GM18867 (cell line): ENCODE measurements at regions not wholly inside any gene's neighbourhood (a gene's known extent, or its start where the extent isn't known, plus 50 kb on each side); places are given as distances from the start of the nearest gene placed in this dataset.

Experiments
- ATAC-seq: cut with Tn5 transposase; IDR thresholded peaks from one replicate; pipeline ENCODE4 v1.9.1; 2021; ENCODE audit warnings: mild to moderate bottlenecking, moderate library complexity; ENCODE audit not compliant: unreplicated experiment

DNA sequence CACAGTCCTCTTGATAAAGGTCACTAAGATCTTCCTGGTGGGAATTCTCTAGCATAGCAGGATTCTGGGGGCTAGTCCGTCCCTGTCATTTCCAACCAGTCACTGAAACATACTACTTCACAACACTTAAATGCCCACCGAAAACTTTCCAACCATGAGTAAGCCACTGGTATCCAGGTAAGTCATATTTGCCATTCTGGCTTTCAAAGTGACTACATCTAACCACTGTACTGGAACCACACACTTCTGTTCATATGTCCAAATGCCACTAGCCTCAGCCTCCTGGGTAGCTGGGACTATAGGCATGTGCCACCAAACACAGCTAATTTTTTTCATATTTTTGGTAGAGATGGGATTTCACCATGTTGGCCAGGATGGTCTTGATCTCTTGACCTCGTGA is 64.3 kb upstream of the VANGL1 start:
- no peak for ATAC-seq

DNA sequence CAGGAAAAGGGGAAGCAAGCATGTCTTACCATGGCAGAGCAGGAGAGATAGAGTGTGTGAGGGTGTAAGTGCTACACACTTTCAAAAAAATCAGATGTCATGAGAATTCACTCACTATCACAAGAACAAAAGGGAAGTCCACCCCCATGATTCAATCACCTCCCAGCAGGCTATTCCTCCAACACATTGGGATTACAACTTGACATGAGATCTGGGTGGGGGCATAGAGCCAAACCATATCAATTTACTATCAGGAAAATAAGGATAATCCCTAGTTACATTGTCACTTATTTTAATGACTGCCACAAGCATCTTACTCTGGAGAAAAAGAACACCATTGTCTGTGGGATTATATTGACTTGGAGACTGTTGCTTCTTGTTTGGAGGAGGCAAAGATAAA is 66.1 kb upstream of the VANGL1 start:
- ATAC-seq = no peak

DNA sequence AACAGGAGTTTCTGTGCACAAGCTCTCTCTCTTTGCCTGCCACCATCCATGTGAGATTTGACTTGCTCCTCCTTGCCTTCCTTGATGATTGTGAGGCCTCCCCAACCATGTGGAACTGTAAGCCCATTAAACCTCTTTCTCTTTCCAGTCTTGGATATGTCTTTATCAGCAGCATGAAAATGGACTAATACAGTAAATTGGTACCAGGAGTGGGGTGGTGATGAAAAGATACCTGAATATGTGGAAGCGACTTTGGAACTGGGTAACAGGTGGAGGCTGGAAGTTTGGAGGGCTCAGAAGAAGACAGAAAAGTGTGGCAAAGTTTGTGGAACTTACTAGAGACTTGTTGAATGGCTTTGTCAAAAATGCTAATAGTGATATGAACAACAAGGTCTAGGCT is 69.1 kb upstream of the VANGL1 start:
- ATAC-seq = no peak

DNA sequence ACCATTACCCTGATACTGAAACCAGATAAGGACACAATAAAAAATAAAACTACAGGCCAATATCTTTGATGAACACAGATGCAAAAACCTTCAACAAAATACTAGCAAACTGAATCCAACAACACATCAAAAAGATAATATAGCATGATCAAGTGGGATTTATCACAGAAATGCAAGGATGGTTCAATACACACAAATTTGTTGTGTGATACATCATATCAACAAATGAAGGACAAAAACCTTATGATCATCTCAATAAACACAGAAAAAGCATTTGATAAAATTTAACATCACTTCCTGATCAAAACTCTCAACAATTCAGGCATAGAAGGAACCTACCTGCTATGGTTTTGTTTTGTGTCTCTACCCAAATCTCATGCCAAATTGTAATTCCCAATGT is 74.3 kb upstream of the VANGL1 start:
- ATAC-seq = no peak

GRCh38 chr1:115565791-115566190 is 76.0 kb upstream of the VANGL1 start:
- ATAC-seq = no peak

DNA sequence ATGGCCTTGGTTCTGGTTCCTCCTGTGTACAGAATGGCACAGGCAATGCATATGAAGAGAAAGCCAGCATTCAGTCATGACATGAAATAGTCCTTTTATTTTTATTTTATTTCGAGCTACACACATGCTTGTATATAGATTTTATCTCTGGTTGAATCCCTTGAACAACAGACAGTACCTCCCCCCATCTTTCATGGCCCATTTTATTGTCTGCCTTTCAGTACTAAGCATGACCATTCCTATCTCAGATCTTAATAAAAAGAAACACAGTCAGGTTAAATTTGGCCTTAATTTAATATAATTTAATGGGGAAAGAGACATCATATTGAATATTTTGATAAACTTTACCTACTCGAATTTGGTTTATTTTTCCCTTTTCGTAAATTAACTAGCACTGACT is 76.4 kb upstream of the VANGL1 start:
- ATAC-seq = no peak

- ATAC-seq = no peak
Measured at GRCh38 chr1:115564201-115564600, 77.6 kb upstream of the VANGL1 start.

GRCh38 chr1:115560027-115560426 is 81.7 kb upstream of the VANGL1 start:
- no peak for ATAC-seq

DNA sequence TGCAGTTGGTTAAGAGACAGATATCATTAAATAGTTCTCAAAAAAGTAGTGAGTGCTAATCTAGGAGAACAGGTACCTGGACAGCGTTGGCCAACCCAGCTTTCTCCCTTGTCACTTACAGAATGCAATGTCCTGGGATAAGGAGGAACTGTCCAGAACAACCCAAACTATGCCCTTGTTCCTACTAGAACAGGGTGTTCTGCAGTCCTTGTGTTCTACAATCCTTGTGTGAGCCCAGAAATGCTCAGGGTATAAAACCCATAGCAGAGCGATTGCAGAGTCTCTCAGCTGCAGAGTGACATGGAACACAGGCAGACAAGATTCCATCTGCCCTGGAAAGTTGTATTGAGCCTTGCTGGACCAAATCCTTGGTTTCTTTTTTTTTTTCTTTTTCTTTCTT is 83.5 kb upstream of the VANGL1 start:
- ATAC-seq = no peak

- ATAC-seq = no peak
Measured at GRCh38 chr1:115557715-115558114, 84.1 kb upstream of the VANGL1 start.

GRCh38 chr1:115556236-115556635 is 85.5 kb upstream of the VANGL1 start:
- no peak for ATAC-seq

DNA sequence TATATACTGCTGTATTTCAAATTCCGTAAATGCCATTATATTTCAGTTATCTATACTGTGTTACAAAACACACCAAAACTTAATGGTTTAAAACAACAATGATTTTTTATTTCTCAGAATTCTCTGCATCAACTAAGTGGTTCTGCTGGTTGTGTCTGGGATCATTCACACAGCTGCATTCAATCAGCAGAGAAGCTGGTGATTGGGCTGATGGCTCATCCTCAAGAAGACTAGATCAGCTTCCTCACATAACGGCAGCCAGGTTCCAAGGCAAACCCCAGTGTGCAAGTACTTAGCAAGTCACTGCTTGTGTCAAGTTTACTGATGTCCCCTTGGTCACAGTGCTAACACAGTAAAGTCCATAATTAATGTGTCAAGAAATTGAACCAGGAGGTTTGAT is 86.3 kb upstream of the VANGL1 start:
- ATAC-seq = no peak

- ATAC-seq = no peak
Measured at GRCh38 chr1:115547696-115548095, 94.1 kb upstream of the VANGL1 start.

DNA sequence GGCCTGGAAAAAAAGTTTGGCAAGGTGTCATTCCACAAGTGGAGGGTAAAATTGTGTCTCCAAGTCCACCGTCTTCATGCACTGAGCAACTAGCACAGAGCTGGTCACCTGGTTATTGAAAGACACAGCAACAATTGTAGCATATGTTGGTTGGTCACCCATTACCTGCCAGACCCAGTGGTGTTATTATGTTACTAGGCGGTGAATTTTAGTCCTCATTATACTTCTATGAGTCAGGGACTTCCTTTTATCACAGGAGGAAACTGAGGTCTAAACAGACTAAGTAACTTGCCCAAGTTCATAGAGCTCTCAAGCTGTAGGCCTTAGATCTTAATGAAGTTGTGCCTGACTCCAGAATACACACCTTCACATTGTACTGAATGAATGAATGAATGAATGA is 94.9 kb upstream of the VANGL1 start:
- ATAC-seq = no peak

DNA sequence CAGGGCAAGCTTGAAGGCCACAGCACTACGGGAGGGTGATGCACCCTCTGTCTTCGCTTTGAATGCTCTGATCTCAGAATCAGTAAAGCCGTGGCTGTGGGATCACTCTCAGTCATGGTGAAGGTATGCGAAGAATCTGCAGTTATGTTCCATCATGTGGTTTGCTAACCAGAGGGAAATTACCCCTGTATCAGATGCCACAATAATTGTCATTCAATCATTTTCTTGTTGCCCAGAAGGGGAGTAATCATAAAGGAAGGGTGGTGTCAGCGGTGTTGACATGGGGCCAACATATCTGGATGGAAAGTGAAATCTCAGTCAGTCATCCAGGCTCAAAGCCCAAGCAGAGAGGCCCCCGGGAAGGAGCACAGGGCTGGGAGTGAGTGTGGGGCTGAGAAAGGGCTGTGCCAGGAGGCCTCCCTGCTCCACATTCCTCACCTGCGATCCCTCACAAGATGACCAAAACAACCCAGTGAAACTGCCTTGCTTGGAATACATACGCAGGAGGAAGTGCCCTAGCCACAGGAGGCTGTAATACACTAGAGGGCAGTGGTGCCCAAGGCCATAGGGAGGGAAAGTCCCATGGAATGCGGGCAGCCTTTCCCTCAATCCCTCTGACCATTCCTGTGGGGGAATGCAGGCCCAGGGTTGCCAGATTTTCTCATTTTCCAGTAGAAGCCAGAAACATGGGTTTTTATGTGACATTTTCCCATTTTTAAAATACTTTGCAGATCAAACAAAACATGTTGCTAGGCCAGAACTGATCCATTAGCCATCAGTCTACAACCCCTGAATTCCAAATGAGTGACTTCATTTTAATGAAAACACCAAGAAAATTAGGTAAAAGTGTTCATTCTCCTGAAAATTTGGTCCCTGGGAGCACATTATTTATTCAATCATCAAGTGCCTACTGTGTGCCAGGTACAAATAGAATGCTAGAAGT is 95.7 kb upstream of the VANGL1 start:
- ATAC-seq = no peak

DNA sequence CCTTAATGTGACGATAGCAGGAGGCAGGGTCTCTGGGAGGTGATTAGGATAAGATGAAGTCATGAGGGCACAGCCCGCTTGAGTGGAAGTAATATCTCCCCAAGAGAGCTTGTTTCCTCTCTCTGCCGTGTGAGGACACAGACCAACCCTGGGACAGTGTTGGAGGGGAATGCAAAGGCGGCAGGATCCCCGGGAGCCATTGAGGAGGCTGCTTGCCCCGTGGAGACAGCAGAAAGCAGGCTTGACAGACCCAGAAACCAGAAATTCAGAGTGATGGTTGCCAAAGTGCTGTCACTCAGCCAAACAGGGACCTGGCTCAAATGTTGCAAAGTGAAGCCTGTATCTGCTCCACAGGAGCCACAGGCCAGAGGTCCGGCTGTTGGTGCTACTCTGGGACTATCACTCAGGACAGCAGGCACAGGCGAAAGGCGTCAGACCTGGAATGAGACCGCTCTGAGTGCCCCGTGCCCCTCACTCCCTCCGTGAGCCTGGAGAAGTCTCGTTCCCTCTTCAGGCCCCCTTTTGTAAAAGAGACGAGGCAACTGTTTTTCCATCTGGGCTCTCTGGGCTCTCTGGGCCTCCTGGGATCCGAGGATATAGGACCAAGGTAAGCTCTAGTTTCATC is 96.6 kb upstream of the VANGL1 start:
- no peak for ATAC-seq

GRCh38 chr1:115544131-115544530 is 97.6 kb upstream of the VANGL1 start:
- no peak for ATAC-seq

DNA sequence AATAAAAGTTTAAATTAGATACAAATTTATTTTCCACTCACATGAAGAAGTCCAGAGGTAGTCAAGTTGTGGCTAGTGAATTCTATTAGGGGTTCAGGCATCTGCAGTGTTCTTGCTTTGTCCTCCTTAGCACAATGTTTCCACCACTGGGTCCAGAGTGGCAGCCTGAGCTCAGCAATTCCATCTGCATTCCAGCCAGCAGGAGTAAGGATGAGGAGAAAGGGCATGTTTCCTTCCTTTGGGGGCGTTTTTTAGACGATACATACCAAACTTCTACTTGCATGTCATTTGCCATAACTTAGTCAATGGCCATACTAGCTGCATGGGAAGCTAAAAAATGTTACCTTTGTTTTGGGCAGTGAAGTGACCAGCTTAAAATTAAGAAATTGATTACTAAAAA is 98.5 kb upstream of the VANGL1 start:
- ATAC-seq = no peak

GRCh38 chr1:115539736-115540135 is 102.0 kb upstream of the VANGL1 start:
- ATAC-seq = no peak

DNA sequence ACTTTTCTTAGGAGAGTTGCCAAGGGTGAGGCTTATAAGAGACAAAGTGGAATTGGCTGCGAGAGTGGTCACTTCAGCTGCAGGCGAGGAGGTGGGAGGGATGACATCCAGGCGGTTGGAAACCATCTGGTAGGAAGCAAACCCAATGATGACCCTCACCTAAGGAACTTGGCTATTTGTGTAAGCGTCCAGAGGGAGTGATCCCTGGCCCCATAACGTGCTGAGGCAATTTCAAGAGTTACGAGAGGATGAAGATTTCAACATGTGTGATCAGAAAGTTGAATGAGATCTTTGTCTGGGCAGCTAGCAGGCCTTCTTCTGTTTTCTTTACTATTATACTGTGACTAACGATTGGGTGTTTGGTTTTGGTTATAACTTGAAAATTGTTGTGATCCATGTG is 102.7 kb upstream of the VANGL1 start:
- no peak for ATAC-seq

DNA sequence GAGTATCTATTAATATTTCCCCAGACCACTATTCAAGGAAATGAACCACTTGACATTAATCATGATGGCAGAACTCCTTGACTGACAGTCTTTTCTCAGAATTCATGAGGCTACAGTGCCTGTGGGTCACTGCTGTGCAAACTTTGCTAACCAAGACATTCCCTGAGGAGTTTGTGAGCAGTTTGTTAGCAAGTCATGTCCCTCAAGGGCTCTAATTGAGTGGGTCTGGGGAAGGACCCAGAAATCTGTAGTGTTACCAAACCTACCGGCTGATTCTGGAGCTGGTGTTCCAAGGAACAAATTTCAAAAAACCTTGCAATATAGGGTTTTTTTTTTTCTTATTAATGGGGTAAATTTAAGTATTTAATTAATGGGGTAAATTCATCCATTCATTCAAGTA is 103.2 kb upstream of the VANGL1 start:
- ATAC-seq = no peak

DNA sequence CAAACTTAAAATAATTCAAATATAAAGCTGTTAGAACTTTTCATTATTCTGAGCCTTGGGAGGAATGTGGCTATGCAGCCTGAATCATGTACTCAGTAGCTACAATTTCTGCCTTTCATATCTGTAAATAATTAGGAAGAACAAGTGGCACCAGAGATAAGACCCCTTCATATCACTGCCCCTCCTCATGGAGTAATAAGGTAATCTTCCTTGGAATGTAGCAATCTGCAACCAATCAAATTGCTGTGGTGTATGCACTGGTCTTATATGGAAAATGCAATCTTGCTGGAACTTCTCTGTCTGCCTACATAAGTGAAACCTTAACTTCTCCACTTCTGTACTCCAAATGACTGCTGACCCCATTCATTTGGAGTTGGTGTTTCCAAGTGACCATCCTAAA is 104.4 kb upstream of the VANGL1 start:
- no peak for ATAC-seq
